ENCODE measurements at regions not wholly inside any gene's neighbourhood (a gene's known extent, or its start where the extent isn't known, plus 50 kb on each side); places are given as distances from the start of the nearest gene placed in this dataset.

GRCh38 chr12:58681730-58682129 is 238.6 kb downstream of the LRIG3 start:
- peak; percentile 52 for TF ChIP-seq CTCF (IDR thresholded peaks at IDR 0.05; ENCODE audit: low read depth, low read length, missing input control)
- TF ChIP-seq, protein P1, sequence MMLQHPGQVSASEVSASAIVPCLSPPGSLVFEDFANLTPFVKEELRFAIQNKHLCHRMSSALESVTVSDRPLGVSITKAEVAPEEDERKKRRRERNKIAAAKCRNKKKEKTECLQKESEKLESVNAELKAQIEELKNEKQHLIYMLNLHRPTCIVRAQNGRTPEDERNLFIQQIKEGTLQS (IDR thresholded peaks at IDR 0.05), result no peak
- TF ChIP-seq REST (IDR thresholded peaks at IDR 0.05), result no peak
- TF ChIP-seq JUND (IDR thresholded peaks at IDR 0.05), result no peak
- no peak for TF ChIP-seq ZBTB33 (IDR thresholded peaks at IDR 0.05)
- no peak for TF ChIP-seq TAF1 (conservative IDR thresholded peaks at IDR 0.05)
- TF ChIP-seq RAD21 (IDR thresholded peaks at IDR 0.05), result peak; percentile 84 to 85
- TF ChIP-seq SP1 (IDR thresholded peaks at IDR 0.05), result no peak
- no peak for TF ChIP-seq YY1 (IDR thresholded peaks at IDR 0.05)
- TF ChIP-seq HNF4G (IDR thresholded peaks at IDR 0.05), result no peak

All from liver (tissue), 3 donors.